ENCODE measurements at regions not wholly inside any gene's neighbourhood (a gene's known extent, or its start where the extent isn't known, plus 50 kb on each side); places are given as distances from the start of the nearest gene placed in this dataset.

GRCh38 chr13:92938486-92939020 lies 288.1 kb upstream of the GPC6 start:
- ATAC-seq (no peak), DNase-seq (no peak)
- Histone ChIP-seq H3K36me3 (no peaks in the 10 kb centered on the region), H3K27ac (no peak overlapping the region), H3K27me3 (no peaks in the 10 kb centered on the region), H3K4me1 (no peaks in the 10 kb centered on the region), H3K9me3 (no peaks in the 10 kb centered on the region), H3K4me3 (no peak overlapping the region)
- TF ChIP-seq POLR2A (IDR thresholded peaks at IDR 0.05): no peak
- TF ChIP-seq CTCF (IDR thresholded peaks at IDR 0.05): no peak
- intact Hi-C loops (cut with DNase I): no loop called here
- WGBS (ENCODE audit: insufficient coverage, low coverage, low lambda C conversion rate, missing lambda C conversion rate): 83% methylated on average over 8 of the region's 8 CpGs

GRCh38 chr13:92941167-92941566 lies 285.4 kb upstream of the GPC6 start:
- Histone ChIP-seq H3K4me1 (no peaks in the 10 kb centered on the region), H3K9me3 (no peaks in the 10 kb centered on the region), H3K4me3 (no peak overlapping the region), H3K27me3 (no peaks in the 10 kb centered on the region), H3K27ac (no peak overlapping the region), H3K36me3 (no peaks in the 10 kb centered on the region)
- ATAC-seq (no peak), DNase-seq (no peak)
- intact Hi-C loops (cut with DNase I): no loop called here
- TF ChIP-seq CTCF (IDR thresholded peaks at IDR 0.05): no peak
- TF ChIP-seq POLR2A (IDR thresholded peaks at IDR 0.05): no peak

- H3K36me3 ChIP-seq: no peaks in the 10 kb centered on the region
- ATAC-seq (no peak), DNase-seq (no peak)
- 72% methylated on average over 2 of the region's 2 CpGs for WGBS (ENCODE audit: insufficient coverage, low coverage, low lambda C conversion rate, missing lambda C conversion rate)
- no peaks in the 10 kb centered on the region for H3K27me3 ChIP-seq
- no peak overlapping the region for H3K4me3 ChIP-seq
- intact Hi-C loops (cut with DNase I): no loop called here
- TF ChIP-seq POLR2A (IDR thresholded peaks at IDR 0.05) (no peak), CTCF (IDR thresholded peaks at IDR 0.05) (no peak)
- H3K9me3 ChIP-seq: no peaks in the 10 kb centered on the region
- H3K4me1 ChIP-seq: no peaks in the 10 kb centered on the region
- H3K27ac ChIP-seq: no peak overlapping the region
Measured at GRCh38 chr13:92947770-92948434, 278.7 kb upstream of the GPC6 start.

GRCh38 chr13:92950771-92951170 lies 275.8 kb upstream of the GPC6 start:
- H3K27me3 ChIP-seq: no peaks in the 10 kb centered on the region
- no peaks in the 10 kb centered on the region for H3K36me3 ChIP-seq
- DNase-seq: no peak
- H3K27ac ChIP-seq: no peak overlapping the region
- intact Hi-C loops (cut with DNase I): no loop called here
- H3K4me3 ChIP-seq: no peak overlapping the region
- no peaks in the 10 kb centered on the region for H3K9me3 ChIP-seq
- H3K4me1 ChIP-seq: no peaks in the 10 kb centered on the region
- TF ChIP-seq POLR2A (IDR thresholded peaks at IDR 0.05) (no peak), CTCF (IDR thresholded peaks at IDR 0.05) (no peak)
- no peak for ATAC-seq
- WGBS (ENCODE audit: insufficient coverage, low coverage, low lambda C conversion rate, missing lambda C conversion rate): 82% methylated on average over 2 of the region's 2 CpGs
